ENCODE measurements at regions not wholly inside any gene's neighbourhood (a gene's known extent, or its start where the extent isn't known, plus 50 kb on each side); places are given as distances from the start of the nearest gene placed in this dataset.

- no peaks in the 10 kb centered on the region for H3K36me3 ChIP-seq (ENCODE audit: control insufficient read depth in 2 of 2, insufficient read depth in 2 of 2, low read length in 1 of 2)
- DNase-seq (ENCODE audit: low read depth, low spot score) (no peak), ATAC-seq (no peak), FAIRE-seq (no peak)
- ChIA-PET POLR2A (no interaction called here), CTCF (no interaction called here), RAD21 (ENCODE audit: unreplicated experiment) (no interaction called here), SMC1A (ENCODE audit: uncharacterized antibody, unreplicated experiment) (no interaction called here)
- H3K9ac ChIP-seq (ENCODE audit: control insufficient read depth, insufficient read depth, low read length), result no peak overlapping the region
- no peaks in the 10 kb centered on the region for H3K9me3 ChIP-seq (replicated peaks; ENCODE audit: control insufficient read depth, insufficient read depth, low read length)
- no peaks in the 10 kb centered on the region for H3K4me1 ChIP-seq (ENCODE audit: control insufficient read depth, insufficient read depth, low read length)
- in situ Hi-C loops (cut with MboI), result no loop called here
- H3K4me2 ChIP-seq (ENCODE audit: control insufficient read depth, insufficient read depth), result no peak overlapping the region
- H4K20me1 ChIP-seq (ENCODE audit: control insufficient read depth, insufficient read depth), result no peaks in the 10 kb centered on the region
- no peaks in the 10 kb centered on the region for H3K27me3 ChIP-seq (replicated peaks in 1 of 2; ENCODE audit: control insufficient read depth in 2 of 2, insufficient read depth in 2 of 2, low read length in 1 of 2)
- H3K4me3 ChIP-seq, result no peak overlapping the region
- no peak overlapping the region for H3K27ac ChIP-seq (ENCODE audit: control insufficient read depth, insufficient read depth)
- BruUV-seq (replicated peaks), result no TSS peak
- no peaks in the 10 kb centered on the region for H3K79me2 ChIP-seq (ENCODE audit: control insufficient read depth, insufficient read depth, low read length)
- no peak for TF ChIP-seq E2F8 (IDR thresholded peaks at IDR 0.05; ENCODE audit: low read depth, partially characterized antibody)
- intact Hi-C loops (cut with micrococcal nuclease; ENCODE audit: unreplicated experiment), result no loop called here
- no peak overlapping the region for H2AFZ ChIP-seq (ENCODE audit: control insufficient read depth, low read depth, low read length)
Measured at GRCh38 chr3:174777813-174778212, 81.3 kb upstream of the NAALADL2 start.

GRCh38 chr3:174783502-174783901, 75.6 kb upstream of the NAALADL2 start:
- H3K9ac ChIP-seq (ENCODE audit: control insufficient read depth, insufficient read depth, low read length), result no peak overlapping the region
- H3K36me3 ChIP-seq (ENCODE audit: control insufficient read depth in 2 of 2, insufficient read depth in 2 of 2, low read length in 1 of 2), result no peaks in the 10 kb centered on the region
- no peaks in the 10 kb centered on the region for H3K79me2 ChIP-seq (ENCODE audit: control insufficient read depth, insufficient read depth, low read length)
- H3K27ac ChIP-seq (ENCODE audit: control insufficient read depth, insufficient read depth), result no peak overlapping the region
- DNase-seq (ENCODE audit: low read depth, low spot score), result no peak
- H4K20me1 ChIP-seq (ENCODE audit: control insufficient read depth, insufficient read depth), result no peaks in the 10 kb centered on the region
- ATAC-seq, result no peak
- no peaks in the 10 kb centered on the region for H3K27me3 ChIP-seq (replicated peaks in 1 of 2; ENCODE audit: control insufficient read depth in 2 of 2, insufficient read depth in 2 of 2, low read length in 1 of 2)
- ChIA-PET RAD21 (ENCODE audit: unreplicated experiment) (no interaction called here), CTCF (no interaction called here), SMC1A (ENCODE audit: uncharacterized antibody, unreplicated experiment) (interaction anchor here (1.1 kb wide), 1 partner anchor 12 kb away, joined by 3 read pairs; no protein-coding TSS in a partner anchor), POLR2A (no interaction called here)
- in situ Hi-C loops (cut with MboI) (no loop called here), intact Hi-C loops (cut with micrococcal nuclease; ENCODE audit: unreplicated experiment) (no loop called here)
- H3K4me2 ChIP-seq (ENCODE audit: control insufficient read depth, insufficient read depth), result no peak overlapping the region
- no peaks in the 10 kb centered on the region for H3K9me3 ChIP-seq (replicated peaks; ENCODE audit: control insufficient read depth, insufficient read depth, low read length)
- H2AFZ ChIP-seq (ENCODE audit: control insufficient read depth, low read depth, low read length), result no peak overlapping the region
- no TSS peak for BruUV-seq (replicated peaks)
- no peak overlapping the region for H3K4me3 ChIP-seq
- H3K4me1 ChIP-seq (ENCODE audit: control insufficient read depth, insufficient read depth, low read length), result no peaks in the 10 kb centered on the region
- FAIRE-seq, result no peak
- 2% methylated on average over 2 of the region's 2 CpGs for WGBS (ENCODE audit: insufficient coverage, insufficient replicate concordance, low lambda C conversion rate, missing lambda C conversion rate)
- no peak for TF ChIP-seq NR2C2 (IDR thresholded peaks at IDR 0.05; ENCODE audit: borderline replicate concordance, control insufficient read depth, insufficient read length, low read depth)
- TF ChIP-seq EGR1 (IDR thresholded peaks at IDR 0.05; ENCODE audit: borderline replicate concordance in 1 of 2, low read depth in 2 of 2, low read length in 2 of 2), result no peak
- no peak for TF ChIP-seq FOS (IDR thresholded peaks at IDR 0.05; ENCODE audit: borderline replicate concordance, extremely low read depth, insufficient read length)
- no peak for TF ChIP-seq GABPA (IDR thresholded peaks at IDR 0.05; ENCODE audit: low read depth)
- TF ChIP-seq SREBF1 (IDR thresholded peaks at IDR 0.05; ENCODE audit: low read length), result no peak
- no peak for TF ChIP-seq SIN3A (IDR thresholded peaks at IDR 0.05; ENCODE audit: low read depth, low read length)
- no peak for TF ChIP-seq BMI1 (IDR thresholded peaks at IDR 0.05; ENCODE audit: borderline replicate concordance)
- no peak for TF ChIP-seq IKZF1 (conservative IDR thresholded peaks at IDR 0.05)
- TF ChIP-seq ZBTB33 (IDR thresholded peaks at IDR 0.05), result no peak
- no peak for TF ChIP-seq RB1 (IDR thresholded peaks at IDR 0.05; ENCODE audit: borderline replicate concordance)
- no peak for TF ChIP-seq MYC (IDR thresholded peaks at IDR 0.05; ENCODE audit: insufficient read depth, insufficient read length, insufficient replicate concordance, low read length, severe bottlenecking)
- no peak for TF ChIP-seq IKZF2 (IDR thresholded peaks at IDR 0.05)
- no peak for TF ChIP-seq BACH1 (IDR thresholded peaks at IDR 0.05; ENCODE audit: borderline replicate concordance)
- TF ChIP-seq IRF4 (IDR thresholded peaks at IDR 0.05; ENCODE audit: low read depth, low read length), result no peak
- no peak for TF ChIP-seq RBBP5 (conservative IDR thresholded peaks at IDR 0.05)
